ENCODE measurements at regions not wholly inside any gene's neighbourhood (a gene's known extent, or its start where the extent isn't known, plus 50 kb on each side); places are given as distances from the start of the nearest gene placed in this dataset.
"Not testable (repeated sequence)": the region's sequence is repeated elsewhere in the genome, so short reads cannot be mapped to it uniquely, and the experiment has no call there.

DNA sequence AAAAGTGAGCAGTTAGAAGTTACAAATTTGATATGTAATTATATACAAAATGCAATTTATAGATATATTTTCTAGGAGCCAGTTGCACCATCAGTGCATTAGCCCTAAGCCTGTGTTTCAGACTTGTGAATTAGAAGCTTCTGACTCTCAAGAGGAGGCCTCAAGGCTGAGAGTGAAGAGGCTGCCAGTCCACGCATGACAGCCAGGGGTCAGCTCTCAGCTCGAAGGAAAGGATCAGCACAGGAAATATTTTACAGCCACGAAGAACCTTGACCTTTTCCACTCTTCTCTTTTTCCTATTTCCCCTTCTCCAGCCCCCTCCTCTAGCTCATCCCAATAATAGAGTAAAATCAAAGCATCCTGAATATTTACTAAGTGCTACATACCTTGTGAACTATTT is 642.4 kb downstream of the TRIML1 start:
- H3K9ac ChIP-seq: no peak overlapping the region
- H3K4me1 ChIP-seq (ENCODE audit: low read depth, poor library complexity, severe bottlenecking): no peaks in the 10 kb centered on the region
- H3K79me2 ChIP-seq (ENCODE audit: insufficient read depth, low read depth): no peaks in the 10 kb centered on the region
- H3K4me2 ChIP-seq: no peak overlapping the region
- no peak overlapping the region for H2AFZ ChIP-seq (ENCODE audit: low read depth)
- no peak overlapping the region for H3K4me3 ChIP-seq (IDR thresholded peaks at IDR 0.05; ENCODE audit: insufficient read depth, low read depth, low read length)
- H3K27me3 ChIP-seq (ENCODE audit: insufficient read depth, low read depth): no peaks in the 10 kb centered on the region
- peak; percentile 36; the same call in 1 of the 2 replicates for TF ChIP-seq CTCF (conservative IDR thresholded peaks at IDR 0.05; ENCODE audit: low read depth, low read length)
- no peaks in the 10 kb centered on the region for H4K20me1 ChIP-seq (ENCODE audit: insufficient read depth)
- no peak overlapping the region for H3K27ac ChIP-seq
- H3K36me3 ChIP-seq (ENCODE audit: insufficient read depth): no peaks in the 10 kb centered on the region

- Histone ChIP-seq H3K4me1 (ENCODE audit: low read depth, poor library complexity, severe bottlenecking) (no peaks in the 10 kb centered on the region), H4K20me1 (ENCODE audit: insufficient read depth) (no peaks in the 10 kb centered on the region), H3K36me3 (ENCODE audit: insufficient read depth) (no peaks in the 10 kb centered on the region), H3K4me3 (IDR thresholded peaks at IDR 0.05; ENCODE audit: insufficient read depth, low read depth, low read length) (no peak overlapping the region), H3K27ac (no peak overlapping the region), H3K9ac (no peak overlapping the region), H2AFZ (ENCODE audit: low read depth) (no peak overlapping the region), H3K27me3 (ENCODE audit: insufficient read depth, low read depth) (no peaks in the 10 kb centered on the region), H3K4me2 (no peak overlapping the region), H3K79me2 (ENCODE audit: insufficient read depth, low read depth) (no peaks in the 10 kb centered on the region)
- no peak for TF ChIP-seq CTCF (conservative IDR thresholded peaks at IDR 0.05; ENCODE audit: low read depth, low read length)
Observed at GRCh38 chr4:188783175-188783574, 643.9 kb downstream of the TRIML1 start.

GRCh38 chr4:188783606-188784160 is 644.4 kb downstream of the TRIML1 start:
- Histone ChIP-seq H2AFZ (ENCODE audit: low read depth) (no peak overlapping the region), H4K20me1 (ENCODE audit: insufficient read depth) (no peaks in the 10 kb centered on the region), H3K4me2 (no peak overlapping the region), H3K4me3 (IDR thresholded peaks at IDR 0.05; ENCODE audit: insufficient read depth, low read depth, low read length) (no peak overlapping the region), H3K27ac (no peak overlapping the region), H3K79me2 (ENCODE audit: insufficient read depth, low read depth) (no peaks in the 10 kb centered on the region), H3K27me3 (ENCODE audit: insufficient read depth, low read depth) (no peaks in the 10 kb centered on the region), H3K4me1 (ENCODE audit: low read depth, poor library complexity, severe bottlenecking) (no peaks in the 10 kb centered on the region), H3K36me3 (ENCODE audit: insufficient read depth) (no peaks in the 10 kb centered on the region), H3K9ac (no peak overlapping the region)
- no peak for TF ChIP-seq CTCF (conservative IDR thresholded peaks at IDR 0.05; ENCODE audit: low read depth, low read length)

GRCh38 chr4:188796600-188796999 is 657.4 kb downstream of the TRIML1 start:
- H3K4me2 ChIP-seq; H3K36me3 ChIP-seq (ENCODE audit: insufficient read depth); H3K27ac ChIP-seq; H3K9ac ChIP-seq; H3K79me2 ChIP-seq (ENCODE audit: insufficient read depth, low read depth); H3K4me3 ChIP-seq (IDR thresholded peaks at IDR 0.05; ENCODE audit: insufficient read depth, low read depth, low read length); H4K20me1 ChIP-seq (ENCODE audit: insufficient read depth); H2AFZ ChIP-seq (ENCODE audit: low read depth); H3K27me3 ChIP-seq (ENCODE audit: insufficient read depth, low read depth); H3K4me1 ChIP-seq (ENCODE audit: low read depth, poor library complexity, severe bottlenecking): not testable (repeated sequence)

DNA sequence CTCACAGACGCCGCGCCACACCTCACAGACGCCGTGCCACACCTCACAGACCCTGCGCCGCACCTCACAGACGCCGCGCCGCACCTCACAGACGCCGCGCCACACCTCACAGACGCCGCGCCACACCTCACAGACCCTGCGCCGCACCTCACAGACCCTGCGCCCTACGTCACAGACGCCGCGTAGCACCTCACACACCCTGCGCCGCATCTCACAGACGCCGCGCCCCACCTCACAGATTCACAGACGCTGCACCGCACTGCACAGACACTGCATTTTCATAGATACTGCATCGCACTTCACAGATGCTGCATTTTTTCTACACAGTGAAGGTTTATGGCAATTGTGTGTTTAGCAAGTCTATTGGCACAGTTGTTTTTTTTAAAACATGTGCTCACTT is 657.8 kb downstream of the TRIML1 start:
- H4K20me1 ChIP-seq (ENCODE audit: insufficient read depth); H3K4me3 ChIP-seq (IDR thresholded peaks at IDR 0.05; ENCODE audit: insufficient read depth, low read depth, low read length); H3K79me2 ChIP-seq (ENCODE audit: insufficient read depth, low read depth); H3K4me2 ChIP-seq; H3K36me3 ChIP-seq (ENCODE audit: insufficient read depth); H2AFZ ChIP-seq (ENCODE audit: low read depth); H3K27ac ChIP-seq; H3K27me3 ChIP-seq (ENCODE audit: insufficient read depth, low read depth); H3K9ac ChIP-seq; H3K4me1 ChIP-seq (ENCODE audit: low read depth, poor library complexity, severe bottlenecking): not testable (repeated sequence)
